OCI-LY7 (cell line): ENCODE measurements at regions not wholly inside any gene's neighbourhood (a gene's known extent, or its start where the extent isn't known, plus 50 kb on each side); places are given as distances from the start of the nearest gene placed in this dataset.

Source experiments
- CTCF ChIP-seq: fragments of 200-600 bp; sonication (generic); conservative IDR thresholded peaks from 2 replicates; pipeline ENCODE4 v1.5.1; 2014; ENCODE audit warnings: mild to moderate bottlenecking, antibody characterized with exemption, low read length, moderate library complexity, mixed read lengths
- EZH2phosphoT487 ChIP-seq: fragments of 200-600 bp; sonication (generic); IDR thresholded peaks from 2 replicates; pipeline ENCODE4 v1.6.1; 2018; ENCODE audit warnings: low read depth, borderline replicate concordance, mild to moderate bottlenecking, mixed run types, antibody characterized with exemption, low read length, moderate library complexity, mixed read lengths

GRCh38 chr7:98753989-98754479 is 115.8 kb downstream of the TMEM130 start:
- no peak for TF ChIP-seq CTCF
- no peak for TF ChIP-seq EZH2phosphoT487
